ENCODE measurements at regions not wholly inside any gene's neighbourhood (a gene's known extent, or its start where the extent isn't known, plus 50 kb on each side); places are given as distances from the start of the nearest gene placed in this dataset.
"Not testable (repeated sequence)": the region's sequence is repeated elsewhere in the genome, so short reads cannot be mapped to it uniquely, and the experiment has no call there.

DNA sequence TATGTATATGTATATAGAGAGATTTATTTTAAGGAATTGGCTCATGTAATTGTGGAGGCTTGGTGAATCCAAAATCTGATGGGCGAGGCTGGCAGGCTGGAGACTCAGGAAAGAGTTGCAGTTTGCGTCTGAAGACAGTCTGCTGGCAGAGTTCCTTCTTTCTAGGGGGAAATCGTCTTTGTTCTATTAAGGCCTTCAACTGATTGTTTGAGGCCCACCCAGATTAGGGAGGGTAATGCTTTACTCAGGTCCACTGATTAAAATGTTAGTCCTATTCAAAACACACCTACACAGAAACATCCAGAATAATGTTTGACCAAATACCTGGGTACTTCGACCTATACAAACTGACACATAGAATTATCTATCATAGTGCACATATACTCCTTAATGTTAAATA, 149.5 kb downstream of the NAA11 start:
- DNase-seq: no peak
- TF ChIP-seq GATA1 (IDR thresholded peaks at IDR 0.05; ENCODE audit: low read depth, low read length): no peak
- no peak for TF ChIP-seq POLR2A (IDR thresholded peaks at IDR 0.05; ENCODE audit: low read length)

DNA sequence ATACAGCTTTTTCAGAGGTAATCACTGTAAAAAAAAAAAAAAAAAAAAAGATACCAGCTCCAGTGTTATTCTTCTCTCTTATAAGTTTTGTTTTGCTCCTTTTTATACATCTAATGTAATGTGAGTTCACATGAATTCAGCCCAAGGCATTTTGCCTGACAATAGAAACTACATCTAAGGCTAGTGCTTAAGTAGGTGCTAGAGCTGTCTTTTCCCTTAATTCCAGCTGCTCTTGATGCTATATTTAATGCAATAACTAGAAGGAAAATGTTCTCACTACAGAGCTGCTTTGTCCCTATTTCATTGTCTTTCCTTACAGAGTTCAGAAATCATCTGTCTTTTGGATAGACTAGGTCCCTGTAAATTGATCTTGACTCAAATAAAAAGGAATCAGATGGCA, 150.1 kb downstream of the NAA11 start:
- DNase-seq: no peak
- TF ChIP-seq GATA1 (IDR thresholded peaks at IDR 0.05; ENCODE audit: low read depth, low read length): no peak
- no peak for TF ChIP-seq POLR2A (IDR thresholded peaks at IDR 0.05; ENCODE audit: low read length)

DNA sequence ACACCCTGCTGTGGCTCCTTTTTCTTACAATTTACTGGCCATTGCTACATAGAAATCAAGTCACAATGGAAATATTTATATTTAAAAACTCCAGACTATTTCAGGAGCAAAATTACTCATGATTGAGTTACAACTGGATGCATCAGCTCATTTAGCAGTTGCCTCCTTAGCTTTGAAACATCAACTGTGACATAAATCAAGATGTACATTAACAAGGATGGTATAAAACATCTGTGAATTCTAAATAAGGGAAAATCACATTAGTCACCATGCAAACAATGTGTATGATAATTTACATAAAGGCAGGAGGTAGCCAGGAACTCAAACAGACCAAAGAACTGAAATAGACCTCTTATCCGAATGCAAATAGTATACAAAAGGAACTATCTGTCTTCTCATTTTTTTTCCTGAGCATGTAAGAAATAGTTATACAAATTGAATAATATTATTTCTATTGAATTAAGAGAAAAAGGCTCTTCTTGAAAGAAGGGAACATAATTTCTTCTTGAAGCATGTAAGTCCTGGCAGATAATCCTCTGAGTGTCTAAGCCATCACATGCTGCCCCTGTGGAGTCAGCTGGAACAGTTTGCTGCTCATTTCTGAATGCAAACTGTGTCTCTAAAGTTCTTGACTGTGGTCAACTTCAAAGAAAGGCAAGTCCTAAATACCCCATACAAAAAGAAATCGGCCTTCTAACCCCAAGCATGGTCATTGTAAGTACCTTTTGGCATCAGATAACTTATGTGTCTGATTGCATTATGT, 151.2 kb downstream of the NAA11 start:
- DNase-seq: no peak
- TF ChIP-seq GATA1 (IDR thresholded peaks at IDR 0.05; ENCODE audit: low read depth, low read length) (no peak), POLR2A (IDR thresholded peaks at IDR 0.05; ENCODE audit: low read length) (no peak)

DNA sequence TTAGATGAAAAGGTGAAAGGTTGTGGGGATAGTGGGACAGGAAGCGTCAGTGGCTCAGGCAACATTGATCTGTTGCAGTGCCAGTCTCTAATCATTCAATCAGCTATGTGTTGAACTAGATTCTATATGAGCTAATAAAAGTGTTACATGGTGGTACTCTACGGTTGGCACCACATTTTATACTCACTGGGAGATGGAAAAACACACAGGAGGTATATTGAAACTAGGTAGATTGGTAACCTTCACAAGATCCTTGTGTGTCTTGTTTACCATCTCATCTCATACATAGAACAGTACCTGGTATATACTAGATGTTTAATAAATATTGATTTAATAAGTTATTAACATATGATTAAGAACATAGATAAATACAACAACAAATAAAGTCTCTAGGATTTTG, 152.7 kb downstream of the NAA11 start:
- no peak for DNase-seq
- TF ChIP-seq GATA1 (IDR thresholded peaks at IDR 0.05; ENCODE audit: low read depth, low read length): no peak
- TF ChIP-seq POLR2A (IDR thresholded peaks at IDR 0.05; ENCODE audit: low read length): no peak

DNA sequence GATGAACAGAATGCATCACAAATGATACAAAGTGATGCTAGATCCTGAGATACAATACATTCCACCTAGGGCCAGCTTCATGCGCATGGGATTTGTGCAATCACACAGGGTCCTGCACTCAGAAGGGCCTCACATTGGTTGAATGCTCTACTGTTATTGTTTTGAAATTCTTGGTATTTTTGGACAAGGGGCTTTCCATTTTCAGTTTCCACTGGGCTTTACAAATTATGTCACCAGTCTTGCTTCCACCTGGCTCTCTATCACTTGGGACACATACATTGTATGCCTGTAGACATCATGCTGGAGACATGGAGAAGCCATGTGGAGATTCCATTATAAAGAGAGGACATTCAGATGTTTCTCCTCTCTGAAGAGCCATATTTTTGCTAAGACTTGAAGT, 155.8 kb downstream of the NAA11 start:
- TF ChIP-seq GATA1 (IDR thresholded peaks at IDR 0.05; ENCODE audit: low read depth, low read length): no peak
- TF ChIP-seq POLR2A (IDR thresholded peaks at IDR 0.05; ENCODE audit: low read length): no peak
- DNase-seq: no peak

DNA sequence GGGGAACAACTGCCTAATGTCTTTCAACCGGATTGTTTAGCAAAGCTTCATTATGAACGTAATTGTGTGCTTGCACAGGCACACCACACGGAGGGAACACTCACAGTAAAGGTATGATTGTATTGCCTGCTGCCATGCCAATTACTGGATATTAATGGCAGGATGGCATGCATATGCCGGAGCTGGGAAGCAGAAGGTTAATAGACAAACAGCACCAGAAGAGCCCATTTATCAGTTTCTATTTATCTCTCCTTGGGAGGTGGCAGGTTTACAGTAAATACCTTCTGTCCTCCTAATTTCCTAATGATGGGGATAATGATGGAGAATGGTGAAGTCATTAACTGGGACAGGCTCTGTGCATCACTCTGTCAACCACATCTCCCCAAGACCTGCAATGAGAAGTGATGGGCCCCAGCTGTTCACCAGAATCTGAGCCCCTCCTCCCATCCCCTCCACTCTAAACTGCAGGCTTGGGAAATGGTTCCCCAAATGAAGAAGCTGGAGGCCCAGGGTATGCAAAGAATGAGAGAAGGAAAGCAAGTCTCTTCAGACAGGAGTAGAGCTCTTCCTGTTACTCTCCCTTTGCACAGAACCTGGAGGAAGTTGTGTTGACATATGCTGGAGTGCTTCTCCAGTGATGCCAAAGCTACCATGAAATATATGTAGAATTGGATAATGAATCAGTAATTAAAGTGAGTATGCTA, 160.8 kb downstream of the NAA11 start:
- DNase-seq: no peak
- TF ChIP-seq POLR2A (IDR thresholded peaks at IDR 0.05; ENCODE audit: low read length) (no peak), GATA1 (IDR thresholded peaks at IDR 0.05; ENCODE audit: low read depth, low read length) (no peak)

DNA sequence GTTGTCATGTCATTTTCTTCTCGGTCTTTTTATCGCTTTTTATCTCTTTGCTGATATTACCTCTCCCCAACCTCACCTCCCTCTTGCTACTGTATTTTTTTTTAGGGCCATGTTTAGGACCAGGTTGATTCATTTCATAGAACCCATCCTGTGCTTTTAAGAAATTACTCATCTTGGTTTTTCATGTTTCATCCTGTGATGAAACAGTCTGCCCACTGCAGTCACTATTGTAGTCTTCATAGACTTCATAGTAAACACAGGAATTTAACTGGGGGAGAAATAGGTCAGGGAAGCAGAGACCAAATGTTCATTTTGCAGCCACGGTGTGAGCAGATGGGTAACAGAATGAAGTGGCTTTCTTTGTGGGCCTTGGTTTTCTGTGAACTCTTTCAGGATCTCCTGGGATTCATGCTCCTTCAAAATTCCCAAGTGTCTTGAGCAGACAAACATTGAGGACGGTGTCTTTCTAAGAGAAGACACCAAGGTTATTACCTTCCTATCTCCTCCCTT, 161.8 kb downstream of the NAA11 start:
- no peak for DNase-seq
- TF ChIP-seq POLR2A (IDR thresholded peaks at IDR 0.05; ENCODE audit: low read length) (no peak), GATA1 (IDR thresholded peaks at IDR 0.05; ENCODE audit: low read depth, low read length) (no peak)

DNA sequence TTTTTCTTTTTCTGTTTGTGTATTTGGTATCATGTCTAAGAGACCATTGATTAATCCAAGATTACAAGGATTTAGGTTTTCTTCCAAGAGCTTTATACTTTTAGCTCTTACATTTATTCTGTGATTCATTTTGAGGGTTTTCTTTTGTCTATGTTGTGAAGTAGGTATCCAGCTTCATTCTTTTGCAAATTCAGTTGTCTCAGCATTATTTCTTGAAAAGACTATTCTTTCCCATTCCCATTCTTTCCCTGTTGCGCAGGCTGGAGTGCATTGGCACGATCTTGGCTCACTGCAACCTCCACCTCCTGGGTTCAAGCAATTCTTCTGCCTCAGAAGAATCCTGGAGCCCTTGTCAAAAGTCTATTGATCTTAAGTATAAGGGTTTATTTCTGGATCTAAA, 164.9 kb downstream of the NAA11 start:
- TF ChIP-seq POLR2A (IDR thresholded peaks at IDR 0.05; ENCODE audit: low read length) (no peak), GATA1 (IDR thresholded peaks at IDR 0.05; ENCODE audit: low read depth, low read length) (no peak)
- no peak for DNase-seq

DNA sequence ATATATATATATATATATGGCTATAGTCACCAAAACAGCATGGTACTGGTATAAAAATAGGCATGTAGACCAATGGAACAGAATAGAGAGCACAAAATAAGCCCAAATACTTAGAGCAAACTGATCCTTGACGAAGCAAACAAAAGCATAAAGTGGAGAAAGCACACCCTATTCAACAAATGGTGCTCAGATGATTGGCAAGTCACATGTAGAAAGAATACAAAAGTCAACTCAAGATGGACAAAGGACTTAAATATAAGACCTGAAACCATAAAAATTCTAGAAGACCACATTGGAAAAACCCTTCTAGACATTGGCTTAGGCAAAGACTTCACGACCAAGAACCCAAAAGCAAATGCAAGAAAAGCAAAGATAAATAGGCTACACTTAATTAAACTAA, 167.2 kb downstream of the NAA11 start:
- not testable (repeated sequence) for DNase-seq

DNA sequence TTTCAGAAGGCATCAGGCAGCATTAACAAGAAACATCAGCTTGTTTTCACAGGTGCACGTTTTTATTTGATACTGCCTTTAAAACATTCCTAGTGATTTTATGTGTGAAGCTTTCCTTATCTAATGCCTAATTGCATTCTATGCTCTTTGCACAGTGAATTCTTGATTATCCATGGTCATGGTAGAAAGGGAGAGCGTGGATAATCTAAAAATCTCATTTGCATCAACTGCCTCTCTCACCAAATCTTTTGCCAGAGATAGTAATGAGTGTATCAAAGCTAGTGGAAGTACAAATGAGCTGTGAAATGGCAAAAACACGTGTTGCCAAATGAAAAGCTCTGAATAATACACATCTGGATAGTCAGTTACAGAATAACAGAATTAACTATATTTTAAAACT, 170.5 kb downstream of the NAA11 start:
- DNase-seq: no peak
- no peak for TF ChIP-seq GATA1 (IDR thresholded peaks at IDR 0.05; ENCODE audit: low read depth, low read length)

DNA sequence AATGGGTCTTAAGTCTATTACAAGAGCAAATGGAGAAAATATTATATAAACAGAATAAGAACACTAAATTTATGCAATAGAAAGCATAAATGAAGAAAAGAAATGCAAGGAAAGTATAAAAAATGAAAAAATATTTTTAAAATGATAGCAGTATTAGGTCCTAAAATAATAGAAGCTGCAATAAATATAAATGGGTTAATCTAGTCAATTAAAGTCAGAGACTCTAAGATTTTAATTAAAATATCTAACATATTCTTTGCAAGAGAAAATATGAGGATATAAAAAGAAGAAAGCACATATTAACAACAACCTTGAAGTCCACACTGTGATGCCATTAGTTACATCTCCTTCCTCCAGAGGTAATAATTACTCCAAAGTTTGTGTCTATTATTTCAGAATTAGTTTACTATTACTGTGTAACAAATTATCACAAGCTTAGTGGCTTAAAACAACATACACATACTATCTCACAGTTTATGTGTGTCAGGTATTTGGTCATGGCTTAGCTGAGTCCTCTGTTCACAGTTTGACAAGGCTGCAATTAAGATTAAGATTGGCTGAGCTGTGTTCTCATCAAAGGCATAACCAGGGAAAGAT, 174.9 kb downstream of the NAA11 start:
- TF ChIP-seq POLR2A (IDR thresholded peaks at IDR 0.05; ENCODE audit: low read length): no peak
- no peak for TF ChIP-seq GATA1 (IDR thresholded peaks at IDR 0.05; ENCODE audit: low read depth, low read length)
- DNase-seq: no peak

DNA sequence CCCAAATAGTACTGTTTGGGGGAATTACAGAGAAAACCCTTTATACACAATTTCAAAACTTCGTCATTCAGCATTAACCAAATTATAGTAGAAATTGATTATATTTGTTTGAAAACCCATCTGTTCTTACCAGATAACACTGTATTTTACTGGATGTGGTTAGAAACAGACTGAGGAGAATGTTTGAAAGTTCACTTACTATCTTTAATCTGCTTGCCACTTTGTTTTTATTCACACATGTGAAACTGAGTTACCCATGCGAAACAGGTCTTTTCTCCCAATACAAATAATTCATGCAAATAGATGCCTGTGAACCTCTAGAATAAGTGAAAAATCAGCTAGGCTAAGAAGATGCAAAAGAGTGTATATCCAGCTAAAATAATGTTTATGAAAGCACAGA, 177.5 kb downstream of the NAA11 start:
- TF ChIP-seq POLR2A (IDR thresholded peaks at IDR 0.05; ENCODE audit: low read length): no peak
- no peak for TF ChIP-seq GATA1 (IDR thresholded peaks at IDR 0.05; ENCODE audit: low read depth, low read length)

DNA sequence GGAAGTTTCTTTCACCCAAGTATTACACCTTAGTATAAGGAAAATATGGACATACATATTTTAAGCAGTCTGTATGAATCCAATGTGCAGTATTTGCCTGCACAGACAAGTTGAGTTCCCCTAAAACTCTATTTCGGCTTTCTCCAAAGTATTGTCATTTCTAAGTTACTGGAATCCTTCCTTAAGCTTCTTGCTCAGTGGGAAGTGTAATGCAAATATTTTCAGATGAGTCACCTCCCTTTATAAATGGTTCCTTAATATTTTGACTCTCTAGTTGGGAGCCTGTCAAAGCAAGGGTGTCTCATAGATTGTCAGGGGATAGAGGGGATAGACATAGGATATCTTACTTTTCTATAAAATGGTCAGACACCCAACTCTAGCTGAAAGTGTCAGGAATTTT, 178.6 kb downstream of the NAA11 start:
- no peak for DNase-seq

More for the DNA sequence above, 177.5 kb downstream of the NAA11 start:
- no peak for DNase-seq

DNA sequence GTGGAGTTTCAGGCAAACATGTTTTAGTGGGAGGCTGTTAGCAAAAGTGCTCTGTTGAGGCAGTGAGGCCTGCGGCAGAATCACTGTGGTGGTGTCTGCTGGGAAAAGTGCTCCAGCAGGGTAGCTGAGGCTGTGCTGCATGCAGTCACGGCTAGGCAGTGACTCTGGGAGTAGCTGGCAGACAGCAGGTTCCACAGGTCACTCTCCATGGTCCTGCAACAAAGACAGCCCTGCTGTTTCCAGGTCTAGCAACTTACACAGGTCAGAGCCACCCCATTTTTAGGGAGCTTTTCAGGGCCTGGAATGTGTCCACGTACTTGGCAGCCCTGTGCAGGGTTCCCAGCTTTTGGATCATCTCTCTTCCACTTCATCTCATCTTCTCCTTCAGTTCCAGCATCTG, 184.3 kb downstream of the NAA11 start:
- TF ChIP-seq GATA1 (IDR thresholded peaks at IDR 0.05; ENCODE audit: low read depth, low read length) (no peak), POLR2A (IDR thresholded peaks at IDR 0.05; ENCODE audit: low read length) (no peak)
- DNase-seq: peak in 1 of 2 experiments; percentile 8

More for the DNA sequence above, 178.6 kb downstream of the NAA11 start:
- no peak for TF ChIP-seq POLR2A (IDR thresholded peaks at IDR 0.05; ENCODE audit: low read length)
- TF ChIP-seq GATA1 (IDR thresholded peaks at IDR 0.05; ENCODE audit: low read depth, low read length): no peak

DNA sequence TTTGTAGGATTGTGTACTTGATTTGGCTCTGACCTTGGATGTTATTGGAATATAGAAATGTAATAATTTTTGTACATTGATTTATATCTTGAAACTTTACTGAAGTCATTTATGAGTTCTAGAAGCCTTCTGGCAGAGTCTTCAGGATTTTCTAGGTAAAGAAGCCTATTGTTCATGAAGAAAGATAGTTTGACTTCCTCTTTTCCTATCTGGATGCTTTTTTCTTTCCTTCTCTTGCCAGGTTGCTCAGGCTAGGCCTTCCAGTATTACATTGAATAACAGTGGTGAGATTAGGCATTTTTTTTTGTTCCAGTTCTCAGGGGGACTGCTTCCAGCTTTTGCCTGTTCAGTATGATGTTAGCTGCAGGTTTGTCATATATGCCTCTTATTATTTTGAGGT, 191.1 kb downstream of the NAA11 start:
- DNase-seq: no peak
- TF ChIP-seq GATA1 (IDR thresholded peaks at IDR 0.05; ENCODE audit: low read depth, low read length) (no peak), POLR2A (IDR thresholded peaks at IDR 0.05; ENCODE audit: low read length) (no peak)
